T47D (cell line): ENCODE measurements at regions not wholly inside any gene's neighbourhood (a gene's known extent, or its start where the extent isn't known, plus 50 kb on each side); places are given as distances from the start of the nearest gene placed in this dataset.

Experiments
- DNase-seq, 2 experiments: peaks; one replicate each; pipeline versions ENCODE4 v3.0.0 to v3.0.0-alpha.2; 2011 to 2012; ENCODE audit warnings: low read depth in 1 of 2, low spot score in 1 of 2
- JUND ChIP-seq: IDR thresholded peaks from 2 replicates; pipeline ENCODE4 v1.6.1; 2012; ENCODE audit warnings: low read depth
- in situ Hi-C: cut with HindIII; loops from 2 replicates; pipeline ENCODE4 v1.10.0; 2016; ENCODE audit warnings: low sequenced_read_pairs, low pct_unique_long_range_greater_than_20kb

GRCh38 chr13:22189176-22190048, 518.5 kb downstream of the FGF9 start:
- TF ChIP-seq JUND: no peak
- DNase-seq: no peak
- in situ Hi-C loops: no loop called here

GRCh38 chr13:22193070-22193469, 522.2 kb downstream of the FGF9 start:
- in situ Hi-C loops: no loop called here
- no peak for DNase-seq

GRCh38 chr13:22194106-22194805, 523.4 kb downstream of the FGF9 start:
- in situ Hi-C loops: no loop called here
- DNase-seq: no peak
- no peak for TF ChIP-seq JUND

More at GRCh38 chr13:22193070-22193469, 522.2 kb downstream of the FGF9 start:
- no peak for TF ChIP-seq JUND

- no peak for TF ChIP-seq JUND
- in situ Hi-C loops: no loop called here
- DNase-seq: no peak
Measured at GRCh38 chr13:22195726-22196125, 524.9 kb downstream of the FGF9 start.

- DNase-seq: peak in 1 of 2 experiments; percentile 6
- in situ Hi-C loops: no loop called here
- no peak for TF ChIP-seq JUND
Measured at GRCh38 chr13:22196777-22197176, 525.9 kb downstream of the FGF9 start.

GRCh38 chr13:22198001-22198400, 527.1 kb downstream of the FGF9 start:
- TF ChIP-seq JUND: no peak

GRCh38 chr13:22198641-22199217, 527.9 kb downstream of the FGF9 start:
- in situ Hi-C loops: no loop called here
- no peak for DNase-seq
- no peak for TF ChIP-seq JUND

More at GRCh38 chr13:22198001-22198400, 527.1 kb downstream of the FGF9 start:
- in situ Hi-C loops: no loop called here
- no peak for DNase-seq

- DNase-seq: no peak
- no peak for TF ChIP-seq JUND
- in situ Hi-C loops: no loop called here
Measured at GRCh38 chr13:22200440-22200839, 529.6 kb downstream of the FGF9 start.

GRCh38 chr13:22201375-22201925, 530.6 kb downstream of the FGF9 start:
- TF ChIP-seq JUND: no peak
- in situ Hi-C loops: no loop called here
- DNase-seq: no peak

- DNase-seq: no peak
- in situ Hi-C loops: no loop called here
- TF ChIP-seq JUND: no peak
Measured at GRCh38 chr13:22210134-22210930, 539.5 kb downstream of the FGF9 start.

GRCh38 chr13:22211876-22212275, 541.0 kb downstream of the FGF9 start:
- in situ Hi-C loops: no loop called here
- DNase-seq: no peak
- TF ChIP-seq JUND: no peak

GRCh38 chr13:22212576-22212975, 541.7 kb downstream of the FGF9 start:
- DNase-seq: no peak
- TF ChIP-seq JUND: no peak
- in situ Hi-C loops: no loop called here
